Endodermal cell (in vitro differentiated cells): ENCODE measurements at regions not wholly inside any gene's neighbourhood (a gene's known extent, or its start where the extent isn't known, plus 50 kb on each side); places are given as distances from the start of the nearest gene placed in this dataset.

ENCODE experiments used
- DNase-seq: peaks from one replicate; pipeline ENCODE4 v3.0.0-alpha.2; 2017
- H3K27ac ChIP-seq: 2 replicates; pipeline ENCODE4 v1.5.1; 2013; ENCODE audit warnings: mild to moderate bottlenecking, low read depth, low read length, moderate library complexity
- H3K27me3 ChIP-seq: 2 replicates; pipeline ENCODE4 v1.6.1; 2013; ENCODE audit warnings: mild to moderate bottlenecking, low read length, moderate library complexity; ENCODE audit not compliant: insufficient read depth, control insufficient read depth, poor library complexity, severe bottlenecking
- H3K36me3 ChIP-seq: 2 replicates; pipeline ENCODE4 v1.7.0; 2013; ENCODE audit warnings: mild to moderate bottlenecking, low read length, moderate library complexity; ENCODE audit not compliant: control insufficient read depth, insufficient read depth
- H3K4me1 ChIP-seq: one replicate; pipeline ENCODE4 v1.7.0; 2013; ENCODE audit warnings: low read length; ENCODE audit not compliant: control insufficient read depth, insufficient read depth
- H3K4me3 ChIP-seq: 2 replicates; pipeline ENCODE4 v1.5.1; 2013; ENCODE audit warnings: mild to moderate bottlenecking, low read length, moderate library complexity
- H3K9ac ChIP-seq: 2 replicates; pipeline ENCODE4 v1.6.1; 2013; ENCODE audit warnings: mild to moderate bottlenecking, low read length, moderate library complexity; ENCODE audit not compliant: poor library complexity, severe bottlenecking; ENCODE audit errors: extremely low read depth
- H3K9me3 ChIP-seq: 2 replicates; pipeline ENCODE4 v1.6.1; 2013; ENCODE audit warnings: mild to moderate bottlenecking, low read length, moderate library complexity; ENCODE audit not compliant: control insufficient read depth
- H3K27ac Mint-ChIP-seq: 2 replicates; pipeline ENCODE4 v1.8.0; 2020; ENCODE audit warnings: mixed read lengths
- H3K27me3 Mint-ChIP-seq: 2 replicates; pipeline ENCODE4 v1.8.0; 2021; ENCODE audit warnings: mild to moderate bottlenecking, mixed read lengths; ENCODE audit not compliant: insufficient read depth
- H3K36me3 Mint-ChIP-seq: 2 replicates; pipeline ENCODE4 v1.8.0; 2020; ENCODE audit warnings: low read depth, mixed read lengths
- H3K4me1 Mint-ChIP-seq: 2 replicates; pipeline ENCODE4 v1.8.0; 2020; ENCODE audit warnings: mixed read lengths
- H3K4me3 Mint-ChIP-seq: 2 replicates; pipeline ENCODE4 v1.8.0; 2020; ENCODE audit warnings: mild to moderate bottlenecking, moderate library complexity, mixed read lengths
- H3K9me3 Mint-ChIP-seq: 2 replicates; pipeline ENCODE4 v1.8.0; 2020; ENCODE audit warnings: mild to moderate bottlenecking, mixed read lengths
- CTCF ChIP-seq: fragments of 200-600 bp; sonication (generic); conservative IDR thresholded peaks from 2 replicates; pipeline ENCODE4 v1.5.0; 2021; ENCODE audit warnings: antibody characterized with exemption, mild to moderate bottlenecking
- WGBS, 2 experiments: methylation state at CpG; one replicate each; pipeline versions ENCODE4 v1.1.5 to v1.1.7; 2013; ENCODE audit warnings: missing lambda C conversion rate in 2 of 2, mixed read lengths in 1 of 2; ENCODE audit not compliant: insufficient coverage in 1 of 2, insufficient read length in 1 of 2; 5-methylcytosine and 5-hydroxymethylcytosine counted together

DNA sequence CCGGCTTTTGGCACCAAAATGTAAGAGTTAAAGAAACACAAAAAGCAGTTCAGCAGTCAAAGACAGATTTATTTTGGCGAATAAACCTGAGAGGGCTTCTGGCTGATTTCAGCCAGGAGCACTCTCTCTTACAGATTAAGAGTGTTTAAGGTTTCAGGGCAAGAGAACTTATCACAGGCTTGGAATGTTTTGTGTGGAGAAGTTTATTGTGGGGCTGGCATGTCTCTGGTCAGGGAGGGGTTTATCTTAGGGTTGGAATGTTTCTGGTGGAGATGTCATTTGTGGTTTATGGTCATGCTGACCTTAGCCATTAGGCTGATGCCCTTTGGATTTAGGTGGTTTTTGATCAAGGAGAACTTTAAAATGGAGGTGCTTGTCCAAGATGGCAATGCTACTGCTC, 622.3 kb upstream of the PTPRD start:
- no peaks in the 10 kb centered on the region for H3K27me3 Mint-ChIP-seq
- H3K27ac Mint-ChIP-seq, result no peak overlapping the region
- H3K27me3 ChIP-seq, result no peaks in the 10 kb centered on the region
- H3K9me3 ChIP-seq, result no peaks in the 10 kb centered on the region
- DNase-seq, result no peak
- H3K27ac ChIP-seq, result no peak overlapping the region
- TF ChIP-seq CTCF, result no peak
- H3K4me3 Mint-ChIP-seq, result no peak overlapping the region
- H3K36me3 Mint-ChIP-seq, result no peaks in the 10 kb centered on the region
- no peak overlapping the region for H3K9ac ChIP-seq
- no peak overlapping the region for H3K4me3 ChIP-seq
- H3K4me1 ChIP-seq, result no peaks in the 10 kb centered on the region
- peaks cover 2% of the 10 kb centered on the region for H3K4me1 Mint-ChIP-seq
- peaks cover 3% of the 10 kb centered on the region for H3K9me3 Mint-ChIP-seq
- 93 to 100% methylated on average over 1 to 2 of the region's 2 CpGs for WGBS, 2 experiments
- H3K36me3 ChIP-seq, result no peaks in the 10 kb centered on the region

DNA sequence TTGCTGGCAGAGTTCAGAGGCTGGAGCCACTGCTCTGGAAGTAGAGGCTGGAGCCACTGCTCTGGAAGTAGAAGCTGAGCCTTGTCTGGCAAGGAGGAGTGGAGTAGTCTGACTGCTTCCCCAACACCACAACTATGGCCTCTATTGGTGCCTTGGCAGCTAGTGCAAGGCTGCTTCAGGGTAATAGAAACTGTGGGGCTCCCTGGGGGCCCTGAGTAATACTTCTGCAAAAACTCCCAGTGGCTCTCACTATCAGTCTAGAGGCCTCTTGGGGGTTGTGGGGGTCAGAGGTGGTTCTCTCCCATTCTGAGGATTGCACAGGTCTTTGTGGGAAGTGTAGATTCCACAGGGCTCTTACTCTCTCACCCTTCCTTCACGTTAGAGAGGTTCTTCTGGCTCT, 629.0 kb upstream of the PTPRD start:
- H3K4me3 ChIP-seq, result no peak overlapping the region
- Mint-ChIP-seq H3K36me3 (no peaks in the 10 kb centered on the region), H3K4me1 (no peaks in the 10 kb centered on the region), H3K27me3 (no peaks in the 10 kb centered on the region), H3K27ac (no peak overlapping the region), H3K9me3 (peaks cover 19% of the 10 kb centered on the region), H3K4me3 (no peak overlapping the region)
- H3K4me1 ChIP-seq, result no peaks in the 10 kb centered on the region
- H3K27ac ChIP-seq, result no peak overlapping the region
- H3K9ac ChIP-seq, result no peak overlapping the region
- WGBS, 2 experiments, result 86 to 100% methylated on average over 1 of the region's 1 CpG
- TF ChIP-seq CTCF, result no peak
- H3K36me3 ChIP-seq, result no peaks in the 10 kb centered on the region
- H3K27me3 ChIP-seq, result no peaks in the 10 kb centered on the region
- DNase-seq, result no peak
- peaks cover under 1% of the 10 kb centered on the region for H3K9me3 ChIP-seq

DNA sequence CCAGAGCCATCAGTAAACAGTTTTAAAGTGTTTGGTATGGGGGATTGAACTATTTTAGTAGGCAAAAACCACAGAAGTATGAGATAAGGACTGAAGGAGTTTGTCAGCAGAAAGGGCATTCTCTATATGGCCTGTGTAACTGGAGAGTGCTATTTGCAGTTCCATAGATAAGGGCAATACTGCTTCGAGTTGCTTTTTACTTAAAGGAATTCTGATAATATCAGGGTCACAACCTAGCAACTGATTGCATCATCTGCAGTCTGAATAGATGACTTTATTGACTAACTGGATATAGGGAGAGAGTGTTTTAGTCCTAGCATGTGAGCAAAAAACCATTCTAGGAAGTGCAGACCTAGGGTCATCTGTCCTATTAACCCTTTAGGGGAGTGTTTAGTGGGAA, 645.2 kb upstream of the PTPRD start:
- TF ChIP-seq CTCF, result no peak
- Mint-ChIP-seq H3K9me3 (peaks cover 35% of the 10 kb centered on the region), H3K4me3 (no peak overlapping the region), H3K27ac (no peak overlapping the region), H3K27me3 (no peaks in the 10 kb centered on the region), H3K36me3 (peaks cover 4% of the 10 kb centered on the region), H3K4me1 (no peaks in the 10 kb centered on the region)
- Histone ChIP-seq H3K36me3 (no peaks in the 10 kb centered on the region), H3K4me3 (no peak overlapping the region), H3K9me3 (peaks cover 42% of the 10 kb centered on the region), H3K9ac (no peak overlapping the region), H3K4me1 (no peaks in the 10 kb centered on the region), H3K27me3 (no peaks in the 10 kb centered on the region), H3K27ac (no peak overlapping the region)
- 50 to 87% methylated on average over 1 of the region's 1 CpG for WGBS, 2 experiments
- DNase-seq, result no peak
